IPS DF 4.7 (cell line): ENCODE measurements at regions not wholly inside any gene's neighbourhood (a gene's known extent, or its start where the extent isn't known, plus 50 kb on each side); places are given as distances from the start of the nearest gene placed in this dataset.

Experiments used
- DNase-seq: peaks from one replicate; pipeline ENCODE4 v3.0.0-alpha.2; 2013; ENCODE audit warnings: low spot score; ENCODE audit errors: extremely low read depth

GRCh38 chr2:10964052-10964790, 52.5 kb downstream of the KCNF1 start:
- no peak for DNase-seq

GRCh38 chr2:10965241-10965843, 53.6 kb downstream of the KCNF1 start:
- no peak for DNase-seq

GRCh38 chr2:10966056-10966455, 54.3 kb downstream of the KCNF1 start:
- DNase-seq = no peak

DNA sequence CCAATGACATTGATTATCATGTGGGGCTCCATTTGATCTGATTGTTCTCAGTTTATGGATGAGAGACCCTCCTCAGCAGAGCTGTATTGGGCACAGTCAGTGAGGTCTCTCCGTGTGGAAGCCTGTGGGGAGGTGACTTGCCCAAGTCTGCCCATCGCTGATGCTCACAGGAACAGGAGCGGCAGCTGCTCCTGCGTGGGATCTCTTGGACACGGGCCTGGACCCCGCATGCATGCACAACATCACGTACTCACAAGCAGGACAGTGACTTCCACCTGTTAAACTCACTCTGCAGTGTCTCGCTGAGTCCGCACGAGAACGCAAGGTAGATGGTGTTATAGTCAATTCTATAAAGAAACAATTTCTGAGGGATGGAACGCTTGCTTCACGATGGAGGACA, 55.0 kb downstream of the KCNF1 start:
- DNase-seq = no peak

DNA sequence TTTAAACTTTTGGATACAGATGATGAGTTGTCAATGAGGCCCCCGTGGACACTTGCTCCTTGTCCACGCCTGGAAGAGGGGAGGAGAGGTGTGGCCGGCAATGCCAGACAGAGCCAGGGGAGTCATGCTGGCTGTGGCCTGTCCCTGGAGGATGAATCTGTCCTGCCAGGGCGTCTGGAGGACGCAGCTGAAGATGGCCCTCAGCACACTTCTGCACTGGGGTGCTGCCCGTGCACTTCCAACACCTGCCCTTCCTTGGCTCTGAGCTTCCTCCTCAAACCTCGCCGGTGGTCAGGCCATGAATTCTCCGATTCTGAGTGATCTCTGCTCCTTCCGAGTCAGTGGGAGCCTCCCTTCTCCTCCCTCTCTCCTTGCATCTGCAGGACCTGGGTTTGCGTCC, 56.4 kb downstream of the KCNF1 start:
- no peak for DNase-seq

DNA sequence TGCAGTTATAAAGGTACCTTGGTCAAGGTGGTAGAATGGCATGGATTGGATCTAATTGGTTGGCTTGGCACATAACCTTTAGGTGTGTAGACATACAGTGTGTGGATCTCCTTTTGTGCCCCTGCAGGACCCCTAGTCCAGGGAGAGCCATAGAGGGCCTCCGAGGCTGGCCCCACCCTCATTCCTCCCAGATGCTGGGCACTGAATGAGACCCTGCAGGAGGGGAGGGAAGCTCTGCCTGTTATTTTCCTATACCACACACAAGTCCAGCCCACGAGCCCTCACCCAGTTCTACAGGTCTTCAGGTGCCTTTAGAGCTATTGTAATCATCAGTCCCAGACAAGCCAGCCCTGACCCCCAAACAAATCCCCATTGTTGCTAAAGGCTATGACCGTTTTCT, 58.9 kb downstream of the KCNF1 start:
- no peak for DNase-seq

- no peak for DNase-seq
These were observed 59.6 kb downstream of the KCNF1 start for GRCh38 chr2:10971161-10971887.

- no peak for DNase-seq
These were observed 60.1 kb downstream of the KCNF1 start for GRCh38 chr2:10971888-10972260.

- DNase-seq = no peak
These were observed 61.1 kb downstream of the KCNF1 start for GRCh38 chr2:10972683-10973433.

GRCh38 chr2:10973766-10974165, 62.0 kb downstream of the KCNF1 start:
- DNase-seq = no peak

DNA sequence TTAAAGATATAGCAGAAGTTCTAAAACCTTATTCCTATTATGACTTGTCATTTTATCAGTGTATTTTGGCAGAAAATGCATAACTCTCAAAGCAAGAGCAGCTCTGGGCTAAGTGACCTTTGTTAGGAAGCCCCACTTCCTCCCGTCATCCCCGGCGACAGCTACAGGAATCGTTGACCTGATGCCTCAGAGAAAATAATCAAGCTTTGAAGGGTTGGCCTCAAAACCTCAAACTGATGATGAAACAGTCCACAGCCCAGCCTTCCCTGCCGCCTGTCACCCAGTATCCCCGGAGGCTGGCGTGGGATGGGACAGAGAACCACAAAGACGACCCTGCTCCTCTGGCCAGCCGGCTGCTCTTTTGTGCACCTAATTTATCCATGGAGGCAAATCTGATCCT, 65.3 kb downstream of the KCNF1 start:
- no peak for DNase-seq

DNA sequence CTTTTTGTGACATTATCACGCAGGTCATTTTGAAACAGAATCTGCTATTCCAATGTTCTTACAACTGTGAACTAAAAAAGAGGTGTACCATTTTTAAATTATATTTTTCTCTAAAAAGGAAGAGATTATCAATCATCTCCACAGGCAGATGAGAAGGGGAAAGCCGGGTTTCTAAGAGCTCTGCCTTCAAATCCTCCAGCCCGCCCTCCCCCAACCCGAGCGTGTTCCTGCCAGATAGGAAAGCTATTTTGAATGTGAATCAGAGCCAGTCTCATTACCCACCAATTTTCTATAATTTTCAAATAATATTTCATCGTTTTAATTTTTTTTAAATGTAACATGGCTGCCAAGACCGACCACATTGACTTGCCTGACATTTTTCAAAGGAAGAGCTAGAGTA, 65.9 kb downstream of the KCNF1 start:
- no peak for DNase-seq

DNA sequence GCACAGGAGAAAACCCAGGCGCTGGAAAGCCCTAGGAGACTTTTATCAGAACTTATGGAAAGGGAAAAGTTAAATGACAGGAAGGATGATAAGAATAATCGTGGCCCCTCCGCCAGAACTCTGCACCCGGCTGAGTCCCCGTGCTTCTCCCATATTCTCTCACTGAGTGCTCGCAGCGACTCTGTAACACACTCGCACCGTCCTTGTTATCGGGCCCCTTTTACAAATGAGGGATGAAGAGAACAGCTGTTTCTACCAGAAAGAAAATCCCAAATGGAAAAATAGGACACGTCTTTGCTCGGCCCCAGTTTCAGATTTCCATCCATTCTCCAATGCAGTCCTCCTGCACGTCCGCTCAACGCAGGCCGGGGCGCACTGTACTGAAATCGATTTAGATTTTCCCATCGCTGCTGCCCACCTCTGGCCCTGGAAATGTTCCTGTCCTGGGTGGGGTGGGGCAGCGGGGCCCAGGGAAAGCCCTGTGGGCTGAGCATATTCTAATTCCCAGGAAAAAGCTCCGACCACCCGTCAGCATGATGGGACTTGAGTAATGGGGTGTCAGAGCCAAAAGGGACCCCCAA, 66.4 kb downstream of the KCNF1 start:
- no peak for DNase-seq

- DNase-seq = no peak
These were observed 68.3 kb downstream of the KCNF1 start for GRCh38 chr2:10980071-10980470.

DNA sequence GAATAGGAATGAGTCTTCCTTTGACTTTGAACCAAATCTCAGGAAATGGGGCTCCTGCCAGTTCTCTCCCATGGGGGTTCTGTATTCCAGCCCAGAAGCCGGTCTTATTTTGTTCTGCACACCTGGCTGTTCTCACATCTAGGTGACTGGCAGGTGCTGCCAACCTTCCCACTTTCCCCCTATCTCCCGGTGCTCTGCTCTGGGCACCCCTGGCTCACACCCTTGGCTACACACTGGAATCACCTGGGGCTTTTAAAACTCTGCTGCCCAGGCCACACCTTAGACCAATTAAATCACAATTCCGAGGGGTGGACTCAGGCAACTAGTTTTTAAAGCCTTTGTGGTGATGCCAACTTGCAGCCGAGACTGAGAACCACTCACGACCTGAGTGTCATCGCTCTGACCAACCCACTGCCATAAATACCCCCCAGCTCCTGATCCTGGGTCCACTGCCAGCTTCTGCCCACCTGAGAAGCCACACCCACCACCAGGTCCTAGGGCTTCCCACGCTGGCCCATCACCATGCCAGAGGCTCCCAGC, 69.2 kb downstream of the KCNF1 start:
- no peak for DNase-seq

DNA sequence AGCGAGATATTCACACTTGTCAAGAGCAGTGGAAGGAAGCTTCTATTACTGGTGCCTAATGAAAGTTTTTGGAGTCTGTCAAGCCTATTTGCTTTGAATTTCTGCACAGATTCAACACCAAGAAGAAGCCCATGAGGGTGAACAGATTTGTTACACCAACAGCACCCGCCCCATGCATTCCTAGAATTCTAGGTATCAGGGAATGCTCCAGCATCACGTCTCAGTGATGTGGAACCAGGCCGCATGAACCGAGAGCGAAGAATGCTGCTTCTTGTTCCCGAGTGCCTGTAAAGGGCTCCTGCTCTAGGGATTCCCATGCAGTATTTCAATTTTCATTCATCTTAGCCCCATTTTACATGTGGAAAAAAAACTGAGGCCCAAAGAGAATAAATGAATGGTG, 69.7 kb downstream of the KCNF1 start:
- DNase-seq = no peak

DNA sequence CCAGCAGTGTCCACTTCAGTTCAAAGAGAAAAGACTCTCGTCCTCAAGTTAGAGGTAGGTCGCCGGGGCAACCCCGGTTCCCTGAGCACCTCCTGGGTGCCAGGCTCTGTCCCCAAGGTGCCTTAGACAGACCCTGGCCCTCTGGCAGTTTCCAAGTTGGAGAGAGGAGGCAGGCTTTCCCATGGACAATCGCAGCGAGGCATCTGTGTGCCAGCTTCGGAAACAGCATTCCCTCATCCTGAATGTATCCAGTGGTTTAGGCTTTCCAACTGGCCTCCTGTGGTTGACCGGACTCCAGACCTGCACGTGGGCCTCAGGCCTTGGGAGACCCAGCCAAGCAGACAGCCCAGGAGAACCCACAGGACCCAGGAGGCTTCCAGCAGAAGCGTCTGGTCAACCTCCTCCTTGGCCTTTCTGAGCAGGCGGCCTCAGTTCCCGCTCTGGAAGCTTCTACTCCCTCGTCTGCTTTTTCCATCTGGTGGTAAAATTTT, 70.3 kb downstream of the KCNF1 start:
- no peak for DNase-seq

- DNase-seq = no peak
These were observed 71.4 kb downstream of the KCNF1 start for GRCh38 chr2:10982931-10983701.

- no peak for DNase-seq
These were observed 72.0 kb downstream of the KCNF1 start for GRCh38 chr2:10983711-10984110.

- DNase-seq = no peak
These were observed 72.8 kb downstream of the KCNF1 start for GRCh38 chr2:10984418-10985135.
